DOHH2 (cell line): ENCODE measurements at regions not wholly inside any gene's neighbourhood (a gene's known extent, or its start where the extent isn't known, plus 50 kb on each side); places are given as distances from the start of the nearest gene placed in this dataset.

Experiments used
- CTCF ChIP-seq: fragments of 200-600 bp; sonication (generic); IDR thresholded peaks from one replicate; pipeline ENCODE4 v1.5.1; 2014; ENCODE audit warnings: antibody characterized with exemption, mild to moderate bottlenecking, low read depth, low read length; ENCODE audit not compliant: poor library complexity, severe bottlenecking
- EZH2phosphoT487 ChIP-seq: fragments of 200-600 bp; sonication (generic); IDR thresholded peaks from 2 replicates; pipeline ENCODE4 v1.6.1; 2017; ENCODE audit warnings: borderline replicate concordance, mild to moderate bottlenecking, antibody characterized with exemption, low read length, moderate library complexity, mixed read lengths

DNA sequence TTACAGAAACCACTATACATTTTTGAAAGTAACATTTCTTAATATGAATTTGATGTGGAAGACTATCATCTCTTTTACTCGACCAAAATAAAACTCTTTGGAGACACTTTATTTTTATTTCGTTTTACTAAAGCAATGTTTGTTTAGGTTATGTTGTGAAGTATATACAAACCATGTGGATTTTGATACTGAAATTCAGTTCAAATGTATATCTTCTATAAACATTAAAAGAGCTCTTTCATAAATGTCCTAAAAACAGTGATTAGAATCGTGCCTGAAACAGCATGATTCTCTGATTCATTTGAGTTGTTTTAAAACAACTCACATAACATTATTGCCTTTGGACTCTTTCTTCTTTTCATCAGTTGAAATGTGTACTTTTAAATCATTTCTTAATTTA, 373.7 kb upstream of the GOLIM4 start:
- TF ChIP-seq EZH2phosphoT487, result no peak
- TF ChIP-seq CTCF, result no peak
